ENCODE measurements at regions not wholly inside any gene's neighbourhood (a gene's known extent, or its start where the extent isn't known, plus 50 kb on each side); places are given as distances from the start of the nearest gene placed in this dataset.

- H3K4me3 ChIP-seq (ENCODE audit: low read depth, low read length) = no peak overlapping the region
- no peak for TF ChIP-seq CTCF (IDR thresholded peaks at IDR 0.05; ENCODE audit: borderline replicate concordance, insufficient read depth, low read depth, low read length)
These were observed 739.1 kb downstream of the ZPLD1 start for GRCh38 chr3:103173940-103174339.

- no peak for TF ChIP-seq CTCF (IDR thresholded peaks at IDR 0.05; ENCODE audit: borderline replicate concordance, insufficient read depth, low read depth, low read length)
- H3K4me3 ChIP-seq (ENCODE audit: low read depth, low read length) = no peak overlapping the region
These were observed 746.3 kb downstream of the ZPLD1 start for GRCh38 chr3:103181160-103181559.

- no peak overlapping the region for H3K4me3 ChIP-seq (ENCODE audit: low read depth, low read length)
- no peak for TF ChIP-seq CTCF (IDR thresholded peaks at IDR 0.05; ENCODE audit: borderline replicate concordance, insufficient read depth, low read depth, low read length)
These were observed 750.0 kb downstream of the ZPLD1 start for GRCh38 chr3:103184772-103185171.

GRCh38 chr3:103189941-103190340 is 755.1 kb downstream of the ZPLD1 start:
- TF ChIP-seq CTCF (IDR thresholded peaks at IDR 0.05; ENCODE audit: borderline replicate concordance, insufficient read depth, low read depth, low read length) = no peak
- H3K4me3 ChIP-seq (ENCODE audit: low read depth, low read length) = no peak overlapping the region

- no peak for TF ChIP-seq CTCF (IDR thresholded peaks at IDR 0.05; ENCODE audit: borderline replicate concordance, insufficient read depth, low read depth, low read length)
These were observed 760.4 kb downstream of the ZPLD1 start for GRCh38 chr3:103195216-103195615.

GRCh38 chr3:103203441-103203840 is 768.6 kb downstream of the ZPLD1 start:
- no peak overlapping the region for H3K4me3 ChIP-seq (ENCODE audit: low read depth, low read length)
- TF ChIP-seq CTCF (IDR thresholded peaks at IDR 0.05; ENCODE audit: borderline replicate concordance, insufficient read depth, low read depth, low read length) = no peak

More at GRCh38 chr3:103195216-103195615, 760.4 kb downstream of the ZPLD1 start:
- no peak overlapping the region for H3K4me3 ChIP-seq (ENCODE audit: low read depth, low read length)

GRCh38 chr3:103210583-103210982 is 775.8 kb downstream of the ZPLD1 start:
- no peak for TF ChIP-seq CTCF (IDR thresholded peaks at IDR 0.05; ENCODE audit: borderline replicate concordance, insufficient read depth, low read depth, low read length)
- no peak overlapping the region for H3K4me3 ChIP-seq (ENCODE audit: low read depth, low read length)
